B cell (primary cell): ENCODE measurements at regions not wholly inside any gene's neighbourhood (a gene's known extent, or its start where the extent isn't known, plus 50 kb on each side); places are given as distances from the start of the nearest gene placed in this dataset.

ENCODE experiments used
- EZH2 ChIP-seq: IDR thresholded peaks from 2 replicates; pipeline ENCODE4 v1.6.1; 2012; ENCODE audit warnings: borderline replicate concordance, low read depth, mild to moderate bottlenecking, moderate library complexity, low read length; ENCODE audit not compliant: insufficient read depth, poor library complexity, severe bottlenecking
- TF ChIP-seq, protein P1 (sequence below): fragments of 200-600 bp; IDR thresholded peaks from one replicate; pipeline ENCODE4 v1.8.0; 2022; ENCODE audit warnings: antibody characterized with exemption, mild to moderate bottlenecking

DNA sequence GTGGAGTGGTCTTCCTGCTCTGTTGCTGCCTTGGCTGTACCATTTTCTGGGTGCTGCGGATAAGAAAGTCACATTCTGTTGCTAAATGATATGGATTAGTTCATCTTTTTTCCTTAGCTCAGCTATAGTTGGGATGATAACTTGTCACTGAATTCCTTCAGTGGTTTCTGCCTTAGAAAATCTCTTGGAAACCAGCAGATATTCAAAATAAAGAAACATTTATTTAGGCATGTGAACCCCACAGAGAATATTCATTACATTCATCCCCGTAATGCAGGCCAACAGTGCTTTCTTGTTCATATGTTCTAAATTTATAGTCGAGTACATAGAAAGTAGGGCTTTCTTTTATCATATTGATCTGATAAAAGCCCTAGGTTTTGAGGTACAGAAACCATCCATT, 151.3 kb downstream of the CYB561 start:
- TF ChIP-seq, protein P1, sequence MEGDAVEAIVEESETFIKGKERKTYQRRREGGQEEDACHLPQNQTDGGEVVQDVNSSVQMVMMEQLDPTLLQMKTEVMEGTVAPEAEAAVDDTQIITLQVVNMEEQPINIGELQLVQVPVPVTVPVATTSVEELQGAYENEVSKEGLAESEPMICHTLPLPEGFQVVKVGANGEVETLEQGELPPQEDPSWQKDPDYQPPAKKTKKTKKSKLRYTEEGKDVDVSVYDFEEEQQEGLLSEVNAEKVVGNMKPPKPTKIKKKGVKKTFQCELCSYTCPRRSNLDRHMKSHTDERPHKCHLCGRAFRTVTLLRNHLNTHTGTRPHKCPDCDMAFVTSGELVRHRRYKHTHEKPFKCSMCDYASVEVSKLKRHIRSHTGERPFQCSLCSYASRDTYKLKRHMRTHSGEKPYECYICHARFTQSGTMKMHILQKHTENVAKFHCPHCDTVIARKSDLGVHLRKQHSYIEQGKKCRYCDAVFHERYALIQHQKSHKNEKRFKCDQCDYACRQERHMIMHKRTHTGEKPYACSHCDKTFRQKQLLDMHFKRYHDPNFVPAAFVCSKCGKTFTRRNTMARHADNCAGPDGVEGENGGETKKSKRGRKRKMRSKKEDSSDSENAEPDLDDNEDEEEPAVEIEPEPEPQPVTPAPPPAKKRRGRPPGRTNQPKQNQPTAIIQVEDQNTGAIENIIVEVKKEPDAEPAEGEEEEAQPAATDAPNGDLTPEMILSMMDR: no peak
- TF ChIP-seq EZH2: no peak
